HEK293 (cell line): ENCODE measurements at regions not wholly inside any gene's neighbourhood (a gene's known extent, or its start where the extent isn't known, plus 50 kb on each side); places are given as distances from the start of the nearest gene placed in this dataset.

Source experiments
- CTCF ChIP-seq: fragments of 450-650 bp; formaldehyde crosslinking; IDR thresholded peaks from 2 replicates; pipeline ENCODE4 v1.5.1; 2016; ENCODE audit warnings: missing biosample characterization, missing genetic modification characterization
- ELK4 ChIP-seq: IDR thresholded peaks from 2 replicates; pipeline ENCODE4 v1.6.1; 2011; ENCODE audit warnings: mild to moderate bottlenecking, low read depth, low read length, borderline replicate concordance
- GLIS2 ChIP-seq: fragments of 450-650 bp; formaldehyde crosslinking; IDR thresholded peaks from 2 replicates; pipeline ENCODE4 v1.5.1; 2016; ENCODE audit warnings: missing biosample characterization, missing genetic modification characterization
- ZFP69B ChIP-seq: fragments of 450-650 bp; formaldehyde crosslinking; IDR thresholded peaks from 2 replicates; pipeline ENCODE4 v1.5.1; 2016; ENCODE audit warnings: missing biosample characterization, missing genetic modification characterization
- ZNF138 ChIP-seq: fragments of 450-650 bp; formaldehyde crosslinking; IDR thresholded peaks from 2 replicates; pipeline ENCODE4 v1.5.1; 2016; ENCODE audit warnings: missing biosample characterization, missing genetic modification characterization, borderline replicate concordance
- ZNF24 ChIP-seq: fragments of 450-650 bp; formaldehyde crosslinking; IDR thresholded peaks from 2 replicates; pipeline ENCODE4 v1.5.1; 2016; ENCODE audit warnings: missing biosample characterization, missing genetic modification characterization
- ZNF292 ChIP-seq: fragments of 450-650 bp; formaldehyde crosslinking; IDR thresholded peaks from 2 replicates; pipeline ENCODE4 v1.5.1; 2016; ENCODE audit warnings: low read depth, missing biosample characterization, missing genetic modification characterization, borderline replicate concordance
- ZNF324 ChIP-seq: fragments of 450-650 bp; formaldehyde crosslinking; IDR thresholded peaks from 2 replicates; pipeline ENCODE4 v1.5.1; 2016; ENCODE audit warnings: missing biosample characterization, missing genetic modification characterization
- ZNF350 ChIP-seq: fragments of 450-650 bp; formaldehyde crosslinking; IDR thresholded peaks from 2 replicates; pipeline ENCODE4 v1.5.0; 2017; ENCODE audit warnings: missing biosample characterization, mild to moderate bottlenecking, missing genetic modification characterization
- ZNF426 ChIP-seq: fragments of 450-650 bp; formaldehyde crosslinking; IDR thresholded peaks from 2 replicates; pipeline ENCODE4 v1.5.1; 2017; ENCODE audit warnings: missing biosample characterization, missing genetic modification characterization, mild to moderate bottlenecking, inconsistent platforms, moderate library complexity
- ZNF600 ChIP-seq: fragments of 450-650 bp; formaldehyde crosslinking; IDR thresholded peaks from 2 replicates; pipeline ENCODE4 v1.5.1; 2016; ENCODE audit warnings: missing biosample characterization, missing genetic modification characterization
- ZNF776 ChIP-seq: fragments of 450-650 bp; formaldehyde crosslinking; IDR thresholded peaks from 2 replicates; pipeline ENCODE4 v1.5.0; 2017; ENCODE audit warnings: missing biosample characterization, missing genetic modification characterization, borderline replicate concordance
- ZSCAN23 ChIP-seq: fragments of 450-650 bp; formaldehyde crosslinking; IDR thresholded peaks from 2 replicates; pipeline ENCODE4 v1.5.1; 2016; ENCODE audit warnings: missing biosample characterization, missing genetic modification characterization

GRCh38 chr2:12487253-12488004 lies 229.3 kb upstream of the TRIB2 start:
- TF ChIP-seq CTCF (tag by site-specific recombination) (no peak), ZNF600 (no peak), ZNF292 (no peak), ZNF426 (tag by site-specific recombination) (no peak), GLIS2 (no peak), ZFP69B (tag by site-specific recombination) (no peak), ZNF350 (tag by site-specific recombination) (no peak), ELK4 (no peak), ZNF138 (no peak), ZNF324 (tag by site-specific recombination) (no peak), ZNF24 (no peak), ZSCAN23 (tag by site-specific recombination) (no peak), ZNF776 (no peak)
